ENCODE measurements at regions not wholly inside any gene's neighbourhood (a gene's known extent, or its start where the extent isn't known, plus 50 kb on each side); places are given as distances from the start of the nearest gene placed in this dataset.

- Histone ChIP-seq H3K9me1 (ENCODE audit: control insufficient read depth, extremely low read depth, insufficient read depth, low read length) (no peaks in the 10 kb centered on the region), H3K36me3 (ENCODE audit: control insufficient read depth in 2 of 2, extremely low read depth in 1 of 2, insufficient read depth in 2 of 2, low read length in 2 of 2) (no peaks in the 10 kb centered on the region), H2AFZ (ENCODE audit: control insufficient read depth, low read length) (no peak overlapping the region), H3K27ac (ENCODE audit: control insufficient read depth, insufficient read depth, low read length) (no peak overlapping the region), H3K9me3 (ENCODE audit: control insufficient read depth, low read depth, low read length) (no peaks in the 10 kb centered on the region), H3K4me2 (ENCODE audit: control insufficient read depth, extremely low read depth, insufficient read depth, low read depth, low read length) (no peak overlapping the region), H3K27me3 (ENCODE audit: control insufficient read depth, extremely low read depth, insufficient read depth, low read length) (no peaks in the 10 kb centered on the region), H3K4me3 (ENCODE audit: control insufficient read depth in 2 of 3, extremely low read depth in 1 of 3, insufficient read depth in 2 of 3, low read depth in 1 of 3, low read length in 3 of 3) (no peak overlapping the region), H4K20me1 (ENCODE audit: control insufficient read depth, extremely low read depth, insufficient read depth, low read length) (no peaks in the 10 kb centered on the region), H3K79me2 (ENCODE audit: control insufficient read depth, insufficient read depth, low read length) (no peaks in the 10 kb centered on the region), H3K4me1 (ENCODE audit: control insufficient read depth, extremely low read depth, insufficient read depth, low read length) (no peaks in the 10 kb centered on the region), H3K9ac (ENCODE audit: control insufficient read depth, extremely low read depth, insufficient read depth, low read length) (no peak overlapping the region)
- FAIRE-seq = no peak
- no peak for TF ChIP-seq EZH2 (IDR thresholded peaks at IDR 0.05; ENCODE audit: low read length)
- no peak for TF ChIP-seq CTCF (optimal IDR thresholded peaks at IDR 0.05 in 1 of 3, IDR thresholded peaks at IDR 0.05 in 1 of 3, conservative IDR thresholded peaks at IDR 0.05 in 1 of 3; ENCODE audit: extremely low read depth in 1 of 3, insufficient read depth in 2 of 3, low read length in 3 of 3)
- dilution Hi-C loops (cut with MboI; ENCODE audit: extremely low pct_ligation_motif_present, low sequenced_read_pairs) = no loop called here
- DNase-seq (ENCODE audit: low read depth, low spot score) = no peak
Measured at GRCh38 chr5:67350618-67351201, 154.1 kb upstream of the CD180 start.

GRCh38 chr5:67350185-67350584, 153.6 kb upstream of the CD180 start:
- no peaks in the 10 kb centered on the region for H3K9me1 ChIP-seq (ENCODE audit: control insufficient read depth, extremely low read depth, insufficient read depth, low read length)
- H4K20me1 ChIP-seq (ENCODE audit: control insufficient read depth, extremely low read depth, insufficient read depth, low read length) = no peaks in the 10 kb centered on the region
- no peak overlapping the region for H3K9ac ChIP-seq (ENCODE audit: control insufficient read depth, extremely low read depth, insufficient read depth, low read length)
- dilution Hi-C loops (cut with MboI; ENCODE audit: extremely low pct_ligation_motif_present, low sequenced_read_pairs) = no loop called here
- no peaks in the 10 kb centered on the region for H3K9me3 ChIP-seq (ENCODE audit: control insufficient read depth, low read depth, low read length)
- H3K36me3 ChIP-seq (ENCODE audit: control insufficient read depth in 2 of 2, extremely low read depth in 1 of 2, insufficient read depth in 2 of 2, low read length in 2 of 2) = no peaks in the 10 kb centered on the region
- no peaks in the 10 kb centered on the region for H3K4me1 ChIP-seq (ENCODE audit: control insufficient read depth, extremely low read depth, insufficient read depth, low read length)
- no peaks in the 10 kb centered on the region for H3K79me2 ChIP-seq (ENCODE audit: control insufficient read depth, insufficient read depth, low read length)
- no peak for DNase-seq (ENCODE audit: low read depth, low spot score)
- TF ChIP-seq EZH2 (IDR thresholded peaks at IDR 0.05; ENCODE audit: low read length) (no peak), CTCF (optimal IDR thresholded peaks at IDR 0.05 in 1 of 3, IDR thresholded peaks at IDR 0.05 in 1 of 3, conservative IDR thresholded peaks at IDR 0.05 in 1 of 3; ENCODE audit: extremely low read depth in 1 of 3, insufficient read depth in 2 of 3, low read length in 3 of 3) (no peak)
- H3K27ac ChIP-seq (ENCODE audit: control insufficient read depth, insufficient read depth, low read length) = no peak overlapping the region
- H3K27me3 ChIP-seq (ENCODE audit: control insufficient read depth, extremely low read depth, insufficient read depth, low read length) = no peaks in the 10 kb centered on the region
- no peak overlapping the region for H3K4me2 ChIP-seq (ENCODE audit: control insufficient read depth, extremely low read depth, insufficient read depth, low read depth, low read length)
- no peak overlapping the region for H3K4me3 ChIP-seq (ENCODE audit: control insufficient read depth in 2 of 3, extremely low read depth in 1 of 3, insufficient read depth in 2 of 3, low read depth in 1 of 3, low read length in 3 of 3)
- H2AFZ ChIP-seq (ENCODE audit: control insufficient read depth, low read length) = no peak overlapping the region
- FAIRE-seq = no peak
